ENCODE measurements at regions not wholly inside any gene's neighbourhood (a gene's known extent, or its start where the extent isn't known, plus 50 kb on each side); places are given as distances from the start of the nearest gene placed in this dataset.

- DNase-seq: no peak
- Histone ChIP-seq H3K79me1 (ENCODE audit: insufficient read depth, low read depth, low read length, poor library complexity, severe bottlenecking) (no peaks in the 10 kb centered on the region), H3K9ac (ENCODE audit: extremely low read depth, insufficient read length, low read length) (no peak overlapping the region), H2BK15ac (ENCODE audit: low read depth, low read length) (no peak overlapping the region), H4K8ac (replicated peaks; ENCODE audit: insufficient read length, low read depth, low read length) (no peak overlapping the region), H4K5ac (ENCODE audit: insufficient read length, low read depth, low read length) (no peak overlapping the region), H3T11ph (ENCODE audit: low read length) (no peak overlapping the region), H2BK12ac (ENCODE audit: insufficient read length, low read depth, low read length) (no peak overlapping the region), H3K4ac (ENCODE audit: low read depth, low read length) (no peak overlapping the region), H2BK120ac (ENCODE audit: low read depth, low read length, poor library complexity, severe bottlenecking) (no peak overlapping the region), H3K4me2 (ENCODE audit: insufficient read depth, insufficient read length, low read length) (no peak overlapping the region), H3K27me3 (ENCODE audit: insufficient read depth, low read length) (no peaks in the 10 kb centered on the region), H2AK5ac (ENCODE audit: insufficient read length, low read length) (no peak overlapping the region), H3K9me3 (ENCODE audit: control insufficient read depth, low read depth, low read length) (no peaks in the 10 kb centered on the region), H4K91ac (ENCODE audit: insufficient read length, low read depth, low read length) (no peak overlapping the region), H2AFZ (ENCODE audit: low read length) (no peak overlapping the region), H3K56ac (ENCODE audit: insufficient read length, low read depth, low read length) (no peak overlapping the region), H3K14ac (ENCODE audit: insufficient read depth, low read length) (no peak overlapping the region), H2BK5ac (ENCODE audit: insufficient read length, low read length) (no peak overlapping the region), H3K23ac (ENCODE audit: insufficient read length, low read depth, low read length) (no peak overlapping the region), H3K79me2 (ENCODE audit: insufficient read depth, low read length) (no peaks in the 10 kb centered on the region), H3K23me2 (ENCODE audit: insufficient read length, low read depth, low read length, poor library complexity, severe bottlenecking) (no peaks in the 10 kb centered on the region), H2BK20ac (ENCODE audit: low read depth, low read length, poor library complexity, severe bottlenecking) (no peak overlapping the region), H3K18ac (ENCODE audit: insufficient read length, low read depth, low read length) (no peak overlapping the region), H3K27ac (ENCODE audit: insufficient read length, low read depth, low read length) (no peak overlapping the region), H4K20me1 (ENCODE audit: control insufficient read depth, insufficient read depth, insufficient read length) (no peaks in the 10 kb centered on the region), H3K4me1 (ENCODE audit: insufficient read depth, low read length) (no peaks in the 10 kb centered on the region; the same call in 1 of the 2 replicates)
- no peaks in the 10 kb centered on the region; the same call in 1 of the 2 replicates for H3K27me3 Mint-ChIP-seq (ENCODE audit: low read depth)
- no peak overlapping the region for H3K4me3 Mint-ChIP-seq
- H3K36me3 Mint-ChIP-seq (ENCODE audit: insufficient read depth in 1 of 3, low read depth in 3 of 3): no peaks in the 10 kb centered on the region
- H3K9me3 Mint-ChIP-seq: no peaks in the 10 kb centered on the region
- peaks cover 26 to 32% of the 10 kb centered on the region in 2 experiments for H3K4me1 Mint-ChIP-seq
- no peak overlapping the region; a peak in 2 of 7 replicates for H3K27ac Mint-ChIP-seq
- WGBS (ENCODE audit: extremely low coverage, insufficient read length, low lambda C conversion rate): no CpG with 5 or more reads among the region's 3 CpGs
- TF ChIP-seq CTCF (conservative IDR thresholded peaks at IDR 0.05): no peak
Observed at GRCh38 chr11:47918370-47918690, 62.0 kb upstream of the PTPRJ start.

Data from H9 (cell line).